ENCODE measurements at regions not wholly inside any gene's neighbourhood (a gene's known extent, or its start where the extent isn't known, plus 50 kb on each side); places are given as distances from the start of the nearest gene placed in this dataset.

- H3K27me3 ChIP-seq (ENCODE audit: low read length), result no peaks in the 10 kb centered on the region
- H3K4me3 ChIP-seq (ENCODE audit: insufficient read depth, low read length, poor library complexity, severe bottlenecking), result no peak overlapping the region
- TF ChIP-seq, protein P1, sequence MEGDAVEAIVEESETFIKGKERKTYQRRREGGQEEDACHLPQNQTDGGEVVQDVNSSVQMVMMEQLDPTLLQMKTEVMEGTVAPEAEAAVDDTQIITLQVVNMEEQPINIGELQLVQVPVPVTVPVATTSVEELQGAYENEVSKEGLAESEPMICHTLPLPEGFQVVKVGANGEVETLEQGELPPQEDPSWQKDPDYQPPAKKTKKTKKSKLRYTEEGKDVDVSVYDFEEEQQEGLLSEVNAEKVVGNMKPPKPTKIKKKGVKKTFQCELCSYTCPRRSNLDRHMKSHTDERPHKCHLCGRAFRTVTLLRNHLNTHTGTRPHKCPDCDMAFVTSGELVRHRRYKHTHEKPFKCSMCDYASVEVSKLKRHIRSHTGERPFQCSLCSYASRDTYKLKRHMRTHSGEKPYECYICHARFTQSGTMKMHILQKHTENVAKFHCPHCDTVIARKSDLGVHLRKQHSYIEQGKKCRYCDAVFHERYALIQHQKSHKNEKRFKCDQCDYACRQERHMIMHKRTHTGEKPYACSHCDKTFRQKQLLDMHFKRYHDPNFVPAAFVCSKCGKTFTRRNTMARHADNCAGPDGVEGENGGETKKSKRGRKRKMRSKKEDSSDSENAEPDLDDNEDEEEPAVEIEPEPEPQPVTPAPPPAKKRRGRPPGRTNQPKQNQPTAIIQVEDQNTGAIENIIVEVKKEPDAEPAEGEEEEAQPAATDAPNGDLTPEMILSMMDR (IDR thresholded peaks at IDR 0.05; ENCODE audit: insufficient read depth, low read length, poor library complexity, severe bottlenecking), result no peak
- no peak for TF ChIP-seq EZH2phosphoT487 (conservative IDR thresholded peaks at IDR 0.05; ENCODE audit: low read length)
- H3K9ac ChIP-seq (ENCODE audit: low read length), result no peak overlapping the region
- no peak overlapping the region for H2AFZ ChIP-seq (ENCODE audit: low read depth, low read length, severe bottlenecking)
- no peaks in the 10 kb centered on the region for H3F3A ChIP-seq (ENCODE audit: insufficient read depth)
- no peaks in the 10 kb centered on the region for H3K9me3 ChIP-seq (ENCODE audit: insufficient read depth, low read length)
- H3K4me2 ChIP-seq (ENCODE audit: low read depth, low read length, poor library complexity, severe bottlenecking), result no peak overlapping the region
- no peaks in the 10 kb centered on the region for H3K79me2 ChIP-seq (ENCODE audit: insufficient read depth, low read length)
- H3K9me2 ChIP-seq (replicated peaks; ENCODE audit: insufficient read depth, low read length), result no peaks in the 10 kb centered on the region
- no peak overlapping the region for H3K27ac ChIP-seq (ENCODE audit: low read depth, low read length)
- H4K20me1 ChIP-seq (ENCODE audit: low read depth, low read length), result no peaks in the 10 kb centered on the region
- H3K36me3 ChIP-seq (ENCODE audit: low read length), result no peaks in the 10 kb centered on the region
These were observed 351.1 kb upstream of the KLF6 start for GRCh38 chr10:4136121-4136520.

GRCh38 chr10:4132216-4132556, 347.2 kb upstream of the KLF6 start:
- H3K9me2 ChIP-seq (replicated peaks; ENCODE audit: insufficient read depth, low read length), result no peaks in the 10 kb centered on the region
- H3F3A ChIP-seq (ENCODE audit: insufficient read depth), result no peaks in the 10 kb centered on the region
- H3K4me3 ChIP-seq (ENCODE audit: insufficient read depth, low read length, poor library complexity, severe bottlenecking), result no peak overlapping the region
- H3K9me3 ChIP-seq (ENCODE audit: insufficient read depth, low read length), result no peaks in the 10 kb centered on the region
- H3K9ac ChIP-seq (ENCODE audit: low read length), result no peak overlapping the region
- H3K27me3 ChIP-seq (ENCODE audit: low read length), result no peaks in the 10 kb centered on the region
- H4K20me1 ChIP-seq (ENCODE audit: low read depth, low read length), result no peaks in the 10 kb centered on the region
- no peak overlapping the region for H2AFZ ChIP-seq (ENCODE audit: low read depth, low read length, severe bottlenecking)
- no peak overlapping the region for H3K4me2 ChIP-seq (ENCODE audit: low read depth, low read length, poor library complexity, severe bottlenecking)
- no peaks in the 10 kb centered on the region for H3K79me2 ChIP-seq (ENCODE audit: insufficient read depth, low read length)
- no peaks in the 10 kb centered on the region for H3K36me3 ChIP-seq (ENCODE audit: low read length)
- TF ChIP-seq EZH2phosphoT487 (conservative IDR thresholded peaks at IDR 0.05; ENCODE audit: low read length), result no peak
- TF ChIP-seq, protein P1 (IDR thresholded peaks at IDR 0.05; ENCODE audit: insufficient read depth, low read length, poor library complexity, severe bottlenecking), result no peak
- H3K27ac ChIP-seq (ENCODE audit: low read depth, low read length), result no peak overlapping the region

DNA sequence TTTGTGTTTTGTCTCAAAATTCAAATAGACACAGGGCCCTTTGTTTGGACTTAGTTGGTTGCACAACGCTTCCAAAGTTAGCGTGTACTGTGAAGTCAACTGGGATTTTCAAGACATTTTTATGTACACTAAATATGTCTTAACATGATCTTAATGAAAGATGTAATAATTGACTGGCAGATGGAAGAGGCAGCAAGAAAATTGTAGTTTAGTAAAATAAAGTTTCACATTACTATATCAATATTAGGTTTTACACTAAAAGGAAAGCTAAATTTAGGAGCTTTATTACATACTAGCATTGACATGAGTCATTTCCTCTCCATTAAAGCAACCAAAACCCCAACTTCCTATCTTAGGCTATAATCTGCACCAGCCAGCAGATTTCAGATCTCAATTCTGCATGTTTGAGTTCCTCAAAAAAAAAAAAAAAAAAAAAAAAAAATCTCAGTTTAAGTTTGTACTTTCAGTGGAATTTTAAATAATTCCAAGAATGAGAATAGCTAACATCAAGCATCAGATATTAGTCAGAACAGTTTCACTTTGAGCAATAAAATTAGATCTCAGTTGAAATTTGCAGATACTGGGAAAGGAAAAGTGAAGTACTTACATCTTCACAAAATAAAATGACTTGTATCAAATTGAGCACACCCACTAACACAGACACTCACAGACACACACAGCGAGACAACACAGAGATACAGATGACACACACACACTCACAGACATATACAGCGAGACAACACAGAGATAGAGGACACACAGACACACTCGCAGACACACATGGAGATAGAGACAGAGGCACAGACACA, 346.6 kb upstream of the KLF6 start:
- Histone ChIP-seq H3K36me3 (ENCODE audit: low read length) (no peaks in the 10 kb centered on the region), H3K9me3 (ENCODE audit: insufficient read depth, low read length) (no peaks in the 10 kb centered on the region), H3K79me2 (ENCODE audit: insufficient read depth, low read length) (no peaks in the 10 kb centered on the region), H2AFZ (ENCODE audit: low read depth, low read length, severe bottlenecking) (no peak overlapping the region), H3F3A (ENCODE audit: insufficient read depth) (no peaks in the 10 kb centered on the region), H3K27ac (ENCODE audit: low read depth, low read length) (no peak overlapping the region), H3K4me3 (ENCODE audit: insufficient read depth, low read length, poor library complexity, severe bottlenecking) (no peak overlapping the region), H4K20me1 (ENCODE audit: low read depth, low read length) (no peaks in the 10 kb centered on the region), H3K27me3 (ENCODE audit: low read length) (no peaks in the 10 kb centered on the region), H3K9me2 (replicated peaks; ENCODE audit: insufficient read depth, low read length) (no peaks in the 10 kb centered on the region), H3K9ac (ENCODE audit: low read length) (no peak overlapping the region), H3K4me2 (ENCODE audit: low read depth, low read length, poor library complexity, severe bottlenecking) (no peak overlapping the region)
- no peak for TF ChIP-seq EZH2phosphoT487 (conservative IDR thresholded peaks at IDR 0.05; ENCODE audit: low read length)
- TF ChIP-seq, protein P1 (IDR thresholded peaks at IDR 0.05; ENCODE audit: insufficient read depth, low read length, poor library complexity, severe bottlenecking), result no peak
